IPS-18a (cell line): ENCODE measurements at regions not wholly inside any gene's neighbourhood (a gene's known extent, or its start where the extent isn't known, plus 50 kb on each side); places are given as distances from the start of the nearest gene placed in this dataset.
"Not testable (repeated sequence)": the region's sequence is repeated elsewhere in the genome, so short reads cannot be mapped to it uniquely, and the experiment has no call there.

ENCODE experiments used
- H3K27ac ChIP-seq: one replicate; pipeline ENCODE4 v1.5.1; 2013; ENCODE audit warnings: low read length
- H3K27me3 ChIP-seq: one replicate; pipeline ENCODE4 v1.6.1; 2013; ENCODE audit warnings: mild to moderate bottlenecking, low read length; ENCODE audit not compliant: control insufficient read depth, insufficient read depth
- H3K36me3 ChIP-seq: one replicate; pipeline ENCODE4 v1.6.1; 2013; ENCODE audit warnings: low read depth, low read length; ENCODE audit not compliant: control insufficient read depth
- H3K4me1 ChIP-seq: one replicate; pipeline ENCODE4 v1.6.1; 2013; ENCODE audit warnings: low read depth, low read length; ENCODE audit not compliant: control insufficient read depth
- H3K4me3 ChIP-seq: one replicate; pipeline ENCODE4 v1.5.1; 2013; ENCODE audit warnings: low read length
- H3K9ac ChIP-seq: one replicate; pipeline ENCODE4 v1.6.1; 2013; ENCODE audit warnings: mild to moderate bottlenecking, low read length, moderate library complexity
- H3K9me3 ChIP-seq: one replicate; pipeline ENCODE4 v1.6.1; 2013; ENCODE audit warnings: low read depth, low read length; ENCODE audit not compliant: control insufficient read depth

- Histone ChIP-seq H3K4me3 (no peak overlapping the region), H3K27ac (no peak overlapping the region), H3K4me1 (no peaks in the 10 kb centered on the region), H3K36me3 (no peaks in the 10 kb centered on the region), H3K9ac (no peak overlapping the region), H3K9me3 (no peaks in the 10 kb centered on the region), H3K27me3 (no peaks in the 10 kb centered on the region)
These were observed 196.3 kb downstream of the DCDC2C start for GRCh38 chr2:3899536-3900155.

- H3K27me3 ChIP-seq: no peaks in the 10 kb centered on the region
- no peak overlapping the region for H3K27ac ChIP-seq
- no peaks in the 10 kb centered on the region for H3K4me1 ChIP-seq
- H3K4me3 ChIP-seq: no peak overlapping the region
- H3K9me3 ChIP-seq: no peaks in the 10 kb centered on the region
- no peak overlapping the region for H3K9ac ChIP-seq
- H3K36me3 ChIP-seq: no peaks in the 10 kb centered on the region
These were observed 198.8 kb downstream of the DCDC2C start for GRCh38 chr2:3902131-3902530.

GRCh38 chr2:3904061-3904460 lies 200.7 kb downstream of the DCDC2C start:
- H3K4me3 ChIP-seq: no peak overlapping the region
- H3K27ac ChIP-seq: no peak overlapping the region
- H3K36me3 ChIP-seq: no peaks in the 10 kb centered on the region
- H3K27me3 ChIP-seq: no peaks in the 10 kb centered on the region
- no peak overlapping the region for H3K9ac ChIP-seq
- H3K9me3 ChIP-seq: peaks cover 7% of the 10 kb centered on the region
- no peaks in the 10 kb centered on the region for H3K4me1 ChIP-seq

- not testable (repeated sequence) for H3K36me3 ChIP-seq, H3K9ac ChIP-seq, H3K9me3 ChIP-seq, H3K27ac ChIP-seq, H3K27me3 ChIP-seq, H3K4me1 ChIP-seq, H3K4me3 ChIP-seq
These were observed 205.1 kb downstream of the DCDC2C start for GRCh38 chr2:3908498-3908897.

GRCh38 chr2:3911882-3912455 lies 208.6 kb downstream of the DCDC2C start:
- Histone ChIP-seq H3K9ac (no peak overlapping the region), H3K27me3 (no peaks in the 10 kb centered on the region), H3K36me3 (no peaks in the 10 kb centered on the region), H3K4me1 (no peaks in the 10 kb centered on the region), H3K27ac (no peak overlapping the region), H3K4me3 (no peak overlapping the region), H3K9me3 (peaks cover 10% of the 10 kb centered on the region)

- Histone ChIP-seq H3K4me3 (no peak overlapping the region), H3K9me3 (peaks cover 8% of the 10 kb centered on the region), H3K4me1 (no peaks in the 10 kb centered on the region), H3K27me3 (no peaks in the 10 kb centered on the region), H3K9ac (no peak overlapping the region), H3K36me3 (no peaks in the 10 kb centered on the region), H3K27ac (no peak overlapping the region)
These were observed 209.8 kb downstream of the DCDC2C start for GRCh38 chr2:3913166-3913565.

- Histone ChIP-seq H3K27ac (no peak overlapping the region), H3K4me1 (no peaks in the 10 kb centered on the region), H3K4me3 (no peak overlapping the region), H3K9me3 (peaks cover under 1% of the 10 kb centered on the region), H3K36me3 (no peaks in the 10 kb centered on the region), H3K27me3 (no peaks in the 10 kb centered on the region), H3K9ac (no peak overlapping the region)
These were observed 210.9 kb downstream of the DCDC2C start for GRCh38 chr2:3914241-3914640.

GRCh38 chr2:3927031-3927430 lies 223.7 kb downstream of the DCDC2C start:
- Histone ChIP-seq H3K4me1 (no peaks in the 10 kb centered on the region), H3K36me3 (no peaks in the 10 kb centered on the region), H3K27ac (no peak overlapping the region), H3K4me3 (no peak overlapping the region), H3K9me3 (no peaks in the 10 kb centered on the region), H3K27me3 (no peaks in the 10 kb centered on the region), H3K9ac (no peak overlapping the region)

- Histone ChIP-seq H3K9me3 (no peaks in the 10 kb centered on the region), H3K4me1 (no peaks in the 10 kb centered on the region), H3K9ac (no peak overlapping the region), H3K36me3 (no peaks in the 10 kb centered on the region), H3K27me3 (no peaks in the 10 kb centered on the region), H3K4me3 (no peak overlapping the region), H3K27ac (no peak overlapping the region)
These were observed 226.0 kb downstream of the DCDC2C start for GRCh38 chr2:3929374-3929773.

GRCh38 chr2:3930246-3930645 lies 226.9 kb downstream of the DCDC2C start:
- Histone ChIP-seq H3K9ac (no peak overlapping the region), H3K4me3 (no peak overlapping the region), H3K9me3 (no peaks in the 10 kb centered on the region), H3K27ac (no peak overlapping the region), H3K4me1 (no peaks in the 10 kb centered on the region), H3K27me3 (no peaks in the 10 kb centered on the region), H3K36me3 (no peaks in the 10 kb centered on the region)

- Histone ChIP-seq H3K27ac (no peak overlapping the region), H3K9me3 (no peaks in the 10 kb centered on the region), H3K4me3 (no peak overlapping the region), H3K27me3 (no peaks in the 10 kb centered on the region), H3K36me3 (no peaks in the 10 kb centered on the region), H3K4me1 (no peaks in the 10 kb centered on the region), H3K9ac (no peak overlapping the region)
These were observed 237.3 kb downstream of the DCDC2C start for GRCh38 chr2:3940661-3941060.

GRCh38 chr2:3942841-3943240 lies 239.5 kb downstream of the DCDC2C start:
- H3K36me3 ChIP-seq: no peaks in the 10 kb centered on the region
- H3K27me3 ChIP-seq: no peaks in the 10 kb centered on the region
- H3K27ac ChIP-seq: no peak overlapping the region
- H3K4me1 ChIP-seq: no peaks in the 10 kb centered on the region
- H3K9ac ChIP-seq: no peak overlapping the region
- H3K9me3 ChIP-seq: no peaks in the 10 kb centered on the region
- H3K4me3 ChIP-seq: no peak overlapping the region
